M059J (cell line): ENCODE measurements at regions not wholly inside any gene's neighbourhood (a gene's known extent, or its start where the extent isn't known, plus 50 kb on each side); places are given as distances from the start of the nearest gene placed in this dataset.
"Not testable (repeated sequence)": the region's sequence is repeated elsewhere in the genome, so short reads cannot be mapped to it uniquely, and the experiment has no call there.

Experiments used
- DNase-seq: peaks from one replicate; pipeline ENCODE4 v3.0.0-alpha.2; 2012; ENCODE audit warnings: low read depth

DNA sequence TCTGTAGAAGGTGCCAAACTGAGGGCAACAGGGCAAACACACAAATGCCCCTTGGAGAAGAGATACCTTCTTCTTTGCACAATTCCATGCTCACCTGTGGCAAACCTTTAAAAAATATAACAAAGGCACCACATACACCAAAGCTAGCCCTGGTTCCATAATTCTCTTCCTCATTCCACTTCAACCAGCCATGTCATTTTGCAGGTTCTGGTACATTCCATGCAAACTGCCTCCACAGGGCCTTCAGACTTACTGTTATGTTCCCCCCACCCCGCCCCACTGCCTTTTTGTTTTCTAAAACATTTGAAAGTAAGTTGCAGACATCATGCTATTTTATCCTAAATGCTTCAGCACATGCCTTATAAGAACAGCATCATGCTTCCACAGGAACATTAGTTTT, 269.0 kb downstream of the NSUN3 start:
- no peak for DNase-seq

DNA sequence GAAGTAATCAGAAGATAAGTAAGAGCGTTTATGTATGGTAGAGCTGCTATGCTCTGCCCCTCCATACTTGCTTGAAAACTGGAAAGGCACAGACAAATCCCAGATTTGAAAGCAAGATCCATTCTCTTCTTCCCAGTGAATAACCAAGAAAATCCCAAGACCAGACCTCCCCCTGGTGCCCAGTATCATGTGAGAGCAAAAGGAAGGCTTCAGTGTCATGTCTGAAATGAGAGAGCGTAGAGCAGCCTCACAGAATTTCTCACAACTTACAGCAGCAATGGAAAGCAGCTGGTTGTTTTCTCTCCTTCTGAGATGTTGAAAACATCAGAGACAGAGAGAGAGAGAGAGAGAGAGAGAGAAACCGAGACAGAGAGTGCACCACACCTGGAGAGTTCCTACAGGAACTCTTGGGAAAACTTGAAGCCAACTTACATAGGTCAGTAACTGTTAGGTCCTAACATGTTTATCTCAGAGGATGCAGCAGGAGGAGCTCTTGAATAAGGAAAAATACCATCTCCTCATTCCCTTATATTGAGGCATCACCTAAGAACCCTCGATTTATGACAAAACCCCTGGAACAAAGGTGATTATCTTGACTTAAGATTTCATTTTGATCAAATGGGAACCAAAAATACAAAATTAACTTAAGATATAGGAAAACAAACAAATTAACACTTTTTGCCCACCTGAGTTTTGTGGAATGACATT, 273.3 kb downstream of the NSUN3 start:
- DNase-seq, result peak; percentile 21

DNA sequence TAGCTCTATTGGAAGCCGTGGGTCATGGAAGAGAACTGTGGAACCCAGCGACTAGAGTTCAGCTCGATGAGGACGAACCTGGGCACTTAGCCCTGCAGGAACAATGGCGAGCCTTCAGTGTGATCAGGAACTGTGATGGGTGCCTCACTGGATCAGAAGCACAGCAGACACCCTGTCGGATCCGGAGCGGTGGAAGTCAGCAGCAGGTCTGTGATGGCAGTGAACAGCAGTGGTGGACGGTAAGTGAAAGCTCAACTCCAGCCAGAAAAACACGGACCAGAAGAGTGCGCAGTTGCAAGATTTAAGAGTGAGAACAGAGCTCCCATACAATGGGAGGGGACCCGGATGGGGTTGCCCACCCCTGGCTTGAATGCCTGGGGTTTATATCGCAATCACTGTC, 282.2 kb downstream of the NSUN3 start:
- DNase-seq, result no peak

DNA sequence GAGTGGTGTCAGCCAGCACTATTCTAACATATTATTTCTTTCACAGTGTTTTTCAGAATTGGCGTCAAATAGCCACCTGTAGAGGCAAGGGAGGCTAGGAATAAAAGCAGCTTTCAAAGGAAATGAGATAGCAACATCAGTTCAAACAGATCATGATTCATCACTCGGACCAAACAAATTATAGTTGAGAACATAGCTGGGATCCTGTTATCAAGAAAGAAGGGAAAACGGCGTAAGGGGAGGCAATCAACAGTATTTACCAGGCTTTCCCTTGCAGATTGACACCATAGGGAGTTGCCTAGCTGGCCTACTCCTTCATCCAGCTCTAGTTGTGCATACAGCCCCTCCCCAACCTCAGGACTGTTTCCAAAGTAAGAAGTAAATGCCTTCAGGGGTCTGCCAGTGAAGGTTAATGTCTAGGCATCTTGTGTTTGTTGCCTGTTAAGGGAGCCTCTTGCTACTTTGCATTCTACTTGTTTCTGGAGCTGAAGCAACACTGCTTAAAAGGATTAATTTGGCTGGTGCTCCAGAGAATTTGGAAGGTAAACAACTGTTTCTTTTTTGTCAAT, 286.5 kb downstream of the NSUN3 start:
- no peak for DNase-seq

DNA sequence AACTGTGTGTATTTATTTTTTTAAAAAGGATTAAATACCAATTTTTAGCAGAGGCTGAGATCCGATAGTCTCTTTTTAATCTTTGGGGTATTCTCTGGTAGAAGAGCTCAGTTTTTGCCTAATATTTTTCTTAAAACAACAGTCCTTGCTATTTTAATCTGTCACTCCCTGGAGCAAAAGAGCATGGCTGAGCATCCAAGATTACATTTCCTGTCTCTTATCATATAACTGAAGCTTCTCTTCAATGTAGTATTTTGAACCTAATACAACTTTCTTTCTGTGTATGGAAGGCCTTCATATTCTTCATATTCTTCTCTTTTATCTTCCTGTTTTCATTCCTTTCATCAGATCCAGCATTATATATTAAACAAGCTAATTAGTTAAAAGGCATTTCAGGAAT, 293.7 kb downstream of the NSUN3 start:
- no peak for DNase-seq

DNA sequence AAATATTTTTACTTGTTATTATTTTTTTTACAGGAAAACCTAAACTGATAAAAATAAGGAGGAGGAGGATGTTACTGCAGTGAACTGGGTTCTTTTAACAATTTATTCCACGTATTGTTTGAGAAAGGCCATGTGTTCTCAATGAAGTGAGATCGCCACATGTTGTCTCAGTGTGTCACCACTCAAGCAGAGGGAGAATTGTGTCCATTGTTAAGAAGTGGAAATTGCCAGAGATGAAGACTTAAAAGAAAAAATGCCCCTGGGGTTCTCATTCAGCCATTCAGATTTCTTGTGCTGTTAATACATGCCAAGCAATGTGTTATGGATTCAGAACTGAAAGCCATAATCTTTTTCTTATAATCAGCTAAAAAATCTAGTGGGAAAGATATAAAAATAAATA, 297.1 kb downstream of the NSUN3 start:
- no peak for DNase-seq

DNA sequence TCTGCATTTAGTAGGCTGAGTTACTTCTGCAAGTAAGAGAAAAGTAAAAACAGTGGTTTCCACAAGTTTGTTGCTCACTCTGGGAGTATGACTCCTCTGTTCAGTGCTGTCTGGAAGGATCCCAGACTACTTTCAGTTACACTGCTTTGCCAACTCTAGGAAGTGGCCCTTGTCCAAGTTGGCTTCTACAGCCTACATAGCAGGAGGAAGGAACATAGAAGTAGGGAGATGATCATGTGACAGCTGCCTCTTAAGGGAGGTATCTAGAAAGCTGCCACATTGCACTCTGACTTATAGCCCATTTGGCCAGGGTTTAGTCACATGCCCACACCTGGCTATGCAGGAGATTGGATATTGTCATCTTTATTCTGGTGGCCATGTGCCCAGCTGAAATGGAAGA, 298.1 kb downstream of the NSUN3 start:
- peak; percentile 5 for DNase-seq

DNA sequence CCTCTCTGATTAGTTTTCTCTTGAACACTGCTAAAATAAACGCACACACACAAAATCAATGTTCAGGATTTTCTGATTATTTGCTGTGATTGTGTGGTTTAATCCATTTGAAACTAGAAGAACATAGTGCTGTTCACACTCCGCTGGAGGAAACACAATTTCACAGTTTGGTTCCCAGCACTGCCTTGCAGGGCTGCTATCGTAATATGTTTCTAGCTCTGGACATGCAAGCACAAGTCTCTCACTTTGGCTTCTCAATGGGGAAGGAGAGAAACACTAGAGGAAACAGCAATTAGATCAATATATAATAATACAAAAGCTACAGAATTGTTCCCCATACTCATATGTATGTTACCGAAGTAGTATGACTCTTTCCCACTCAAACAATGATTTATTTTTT, 299.5 kb downstream of the NSUN3 start:
- no peak for DNase-seq

DNA sequence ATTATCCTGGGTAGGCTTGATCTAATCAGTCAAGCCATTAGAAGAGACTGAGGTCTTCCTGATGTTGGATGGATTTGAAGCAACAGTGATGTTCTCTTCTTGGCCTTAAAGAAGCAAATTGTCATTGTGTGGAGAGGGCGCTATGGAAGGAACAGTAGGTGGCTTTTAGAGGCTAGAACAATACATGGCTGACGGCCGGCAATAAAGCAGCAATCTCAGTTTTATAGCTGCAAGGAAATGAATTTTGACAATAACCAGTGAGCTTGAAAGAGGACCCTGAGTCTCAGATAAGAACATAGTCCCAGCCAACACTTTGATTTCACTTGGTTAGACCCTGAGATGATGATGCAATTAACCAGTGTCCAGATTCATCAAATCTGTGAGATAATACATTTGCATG, 302.1 kb downstream of the NSUN3 start:
- DNase-seq, result no peak

DNA sequence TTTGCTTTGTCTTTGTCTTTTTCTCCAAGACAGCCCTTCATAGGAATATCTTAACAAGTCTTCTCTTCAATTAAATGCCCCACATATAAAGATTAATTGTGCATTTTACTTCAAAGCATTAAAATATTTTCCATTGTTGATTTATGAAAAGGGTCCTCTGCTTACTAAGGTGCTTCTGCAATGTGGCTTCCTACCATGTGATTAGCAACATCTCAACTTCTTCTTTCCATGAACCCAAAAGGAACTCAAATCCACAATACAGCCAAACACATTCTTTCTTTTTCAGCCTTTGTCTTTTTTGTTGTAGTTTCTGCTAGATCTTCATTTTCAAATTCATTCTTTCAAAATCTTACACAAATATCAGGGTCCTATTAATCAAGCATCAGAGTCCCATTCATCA, 309.2 kb downstream of the NSUN3 start:
- no peak for DNase-seq

DNA sequence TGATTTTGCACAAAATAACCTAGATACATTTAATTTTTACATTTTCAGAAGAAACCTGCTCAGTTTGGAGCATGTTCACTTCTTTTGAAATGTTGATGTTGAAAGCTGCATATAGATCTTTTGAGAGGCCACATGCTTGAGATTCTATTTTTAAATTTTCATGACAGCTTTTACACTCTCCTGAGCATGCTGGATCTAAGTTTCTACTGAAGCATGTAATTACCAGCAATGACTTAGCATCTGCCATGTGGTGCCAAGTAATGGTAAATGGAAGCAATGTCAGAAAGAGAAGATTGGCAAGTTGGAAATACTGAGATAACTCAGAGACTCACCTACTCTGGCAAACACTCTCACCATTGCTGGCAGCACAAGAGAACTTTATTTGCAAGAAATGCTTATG, 310.6 kb downstream of the NSUN3 start:
- DNase-seq, result no peak

DNA sequence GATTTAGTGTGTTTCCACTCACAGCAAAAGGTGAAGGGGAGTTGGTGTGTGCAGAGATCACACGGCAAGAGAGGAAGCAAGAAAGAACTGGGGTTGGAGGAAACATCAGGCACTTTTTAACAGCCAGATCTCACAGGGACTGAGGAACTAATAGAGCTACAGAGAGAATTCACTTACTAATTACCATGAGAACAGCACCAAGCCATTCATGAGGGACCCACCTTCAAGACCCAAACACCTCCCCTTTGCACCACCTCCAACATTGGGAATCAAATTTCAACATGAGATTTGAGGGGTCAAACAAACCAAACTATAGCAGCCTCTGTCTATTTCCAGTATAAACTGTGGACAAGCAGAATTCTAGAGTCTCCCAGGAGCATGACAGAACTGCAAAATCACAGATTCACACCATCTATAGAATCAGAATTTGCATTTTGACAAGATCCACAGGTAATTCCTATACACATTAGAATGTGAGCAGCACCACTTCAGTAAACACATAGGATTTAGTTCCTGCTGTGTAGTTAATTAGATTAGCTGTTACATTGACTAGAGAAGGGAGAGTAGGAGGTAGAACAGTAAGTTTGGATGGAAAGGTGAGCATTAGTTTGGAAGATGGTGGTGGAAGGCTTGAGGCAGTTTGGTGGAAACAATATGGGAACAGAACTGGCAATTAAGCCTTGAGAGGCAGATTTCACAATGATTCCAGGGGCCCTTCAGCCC, 311.7 kb downstream of the NSUN3 start:
- DNase-seq, result no peak

DNA sequence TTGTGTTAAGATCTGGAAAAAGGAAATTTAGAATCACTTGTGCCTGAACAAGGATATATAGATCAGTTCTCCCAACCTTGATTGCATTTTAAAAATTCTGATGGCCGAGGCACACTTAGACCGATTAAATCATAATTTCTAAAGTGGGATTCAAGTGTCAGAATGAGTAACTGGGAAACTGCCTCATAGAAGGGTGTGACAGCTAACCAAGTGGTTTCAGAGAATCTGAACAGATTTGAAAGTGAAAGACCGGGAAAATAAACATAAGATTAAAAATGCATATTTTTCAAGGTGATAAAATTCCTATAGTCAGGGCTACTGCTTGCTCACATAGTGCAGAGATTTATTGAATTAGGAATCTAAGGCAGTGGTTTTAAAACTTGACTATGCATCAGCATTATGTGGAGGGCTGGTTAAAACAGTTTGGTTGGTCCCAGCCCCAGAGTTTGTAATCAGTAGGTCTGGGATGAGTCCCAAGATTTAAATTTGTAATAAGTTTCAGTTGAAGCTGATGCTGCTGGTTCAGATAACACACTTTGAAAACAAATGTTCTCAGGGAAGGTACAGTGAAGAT, 314.3 kb downstream of the NSUN3 start:
- not testable (repeated sequence) for DNase-seq

DNA sequence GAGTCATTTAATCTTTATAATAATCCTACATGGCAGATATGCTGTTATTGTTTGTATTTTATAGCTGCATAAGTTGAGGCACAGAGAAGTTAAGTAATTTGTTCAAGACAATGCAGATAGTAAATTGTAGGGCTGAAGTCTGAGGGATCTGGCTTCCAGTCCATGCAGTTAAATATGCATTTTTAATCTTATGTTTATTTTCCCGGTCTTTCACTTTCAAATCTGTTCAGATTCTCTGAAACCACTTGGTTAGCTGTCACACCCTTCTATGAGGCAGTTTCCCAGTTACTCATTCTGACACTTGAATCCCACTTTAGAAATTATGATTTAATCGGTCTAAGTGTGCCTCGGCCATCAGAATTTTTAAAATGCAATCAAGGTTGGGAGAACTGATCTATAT, 315.0 kb downstream of the NSUN3 start:
- not testable (repeated sequence) for DNase-seq

DNA sequence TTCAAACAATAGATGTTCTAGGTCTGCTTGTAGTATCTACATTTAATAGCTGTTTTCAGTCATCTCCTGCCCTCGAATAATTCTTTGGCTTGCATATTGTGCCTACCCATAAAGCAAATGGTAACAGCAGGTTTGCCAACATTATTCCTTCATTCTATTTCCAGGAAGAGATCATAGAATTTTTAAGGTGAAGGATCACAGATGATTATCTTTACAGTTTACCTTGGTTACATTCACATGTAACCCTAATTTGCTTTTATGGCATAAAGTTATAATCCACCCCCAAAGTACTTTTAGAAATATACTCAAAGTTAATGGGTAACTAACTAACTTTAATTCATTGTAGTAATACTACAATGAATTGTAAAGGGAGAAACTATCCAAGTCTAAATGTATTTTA, 315.5 kb downstream of the NSUN3 start:
- no peak for DNase-seq

DNA sequence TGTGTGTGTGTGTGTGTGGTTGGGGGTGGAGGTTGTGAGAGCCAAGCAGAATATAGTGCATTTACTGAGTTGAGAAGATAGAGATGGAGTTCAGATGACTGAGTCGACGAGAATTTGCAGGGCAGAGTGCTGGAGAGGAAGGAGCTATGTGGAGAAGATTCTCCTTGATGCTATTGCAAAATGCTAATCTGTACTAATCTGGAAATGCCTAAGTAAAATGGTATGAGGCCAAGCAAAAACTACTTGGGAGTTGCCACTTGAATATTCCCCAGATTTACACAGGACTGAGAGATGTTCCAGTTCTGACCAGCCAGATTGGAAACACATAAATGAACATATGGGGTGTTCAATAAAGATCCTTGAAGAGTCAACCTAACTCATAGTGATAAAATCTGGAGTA, 316.4 kb downstream of the NSUN3 start:
- no peak for DNase-seq

DNA sequence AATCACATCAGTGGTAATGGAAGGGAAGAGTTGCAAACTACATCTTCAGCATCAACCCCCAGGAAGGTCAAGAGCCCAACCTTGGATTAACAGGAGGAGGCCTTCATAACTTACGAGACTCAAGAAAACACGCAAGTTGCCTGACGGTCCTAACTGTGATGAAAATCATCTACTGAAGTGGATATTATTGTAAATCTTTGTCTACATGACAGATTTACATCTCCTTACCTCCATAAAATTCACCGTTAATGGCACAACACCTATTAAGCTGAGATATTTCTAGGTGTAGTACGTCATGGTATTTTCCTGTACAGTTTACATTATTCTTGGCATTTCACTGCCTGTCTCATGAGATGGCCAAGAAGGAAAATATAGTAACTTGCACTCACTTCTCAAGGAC, 332.0 kb downstream of the NSUN3 start:
- no peak for DNase-seq

DNA sequence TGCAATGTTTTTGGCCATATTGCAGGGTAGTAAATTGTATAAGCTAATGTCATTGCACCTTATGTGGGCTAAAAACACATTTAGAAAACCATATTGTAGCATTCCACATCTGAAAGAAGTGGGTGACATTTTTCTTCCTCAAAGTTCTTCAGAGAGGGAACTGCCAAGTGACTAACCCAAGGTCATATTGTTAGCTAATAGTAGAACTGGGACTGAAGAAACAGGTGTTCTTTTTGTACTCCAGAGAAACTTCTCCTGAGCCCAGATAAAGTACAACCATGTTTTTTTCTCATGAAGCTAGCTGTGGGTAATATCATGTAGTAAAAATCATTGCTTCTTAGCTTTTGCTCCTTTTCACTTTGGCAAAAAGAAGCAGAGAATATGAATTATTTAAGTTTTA, 333.0 kb downstream of the NSUN3 start:
- DNase-seq, result no peak

DNA sequence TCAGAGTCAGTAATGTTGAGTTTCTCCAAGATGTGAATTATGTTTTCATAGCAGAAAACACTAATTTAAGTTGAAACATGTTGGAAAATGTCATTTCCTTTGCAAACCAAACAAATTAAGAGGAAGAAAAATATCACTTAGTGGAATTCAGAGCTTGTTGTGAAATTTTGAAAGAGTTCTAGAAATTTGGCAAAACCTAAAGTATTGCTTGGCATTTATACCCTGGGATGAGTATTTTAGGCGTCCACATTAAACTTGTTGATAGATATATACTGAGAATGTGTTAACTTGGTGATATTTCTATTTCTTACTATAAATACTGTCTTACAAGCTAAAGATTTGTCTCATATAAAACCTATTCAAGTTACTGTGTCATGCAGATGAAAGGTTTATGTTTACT, 335.2 kb downstream of the NSUN3 start:
- DNase-seq, result no peak

DNA sequence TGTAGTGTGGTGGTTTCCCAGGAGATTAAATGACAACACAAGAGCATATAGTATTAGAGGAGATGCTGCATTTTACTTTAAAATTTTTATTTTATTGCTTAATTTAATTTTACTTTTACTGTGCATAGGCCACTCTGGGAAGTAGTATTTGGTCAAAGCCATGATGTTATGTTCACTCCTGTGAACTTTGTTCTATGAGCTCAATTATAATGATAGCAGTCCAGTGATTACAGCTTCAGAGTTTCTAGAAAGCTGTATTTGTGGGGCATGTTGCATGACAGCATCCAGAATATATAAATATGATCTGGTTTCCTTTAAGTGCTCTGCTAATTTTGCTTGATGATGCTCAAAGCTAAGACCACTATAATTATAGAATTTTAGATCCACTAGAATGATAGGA, 338.6 kb downstream of the NSUN3 start:
- DNase-seq, result no peak

DNA sequence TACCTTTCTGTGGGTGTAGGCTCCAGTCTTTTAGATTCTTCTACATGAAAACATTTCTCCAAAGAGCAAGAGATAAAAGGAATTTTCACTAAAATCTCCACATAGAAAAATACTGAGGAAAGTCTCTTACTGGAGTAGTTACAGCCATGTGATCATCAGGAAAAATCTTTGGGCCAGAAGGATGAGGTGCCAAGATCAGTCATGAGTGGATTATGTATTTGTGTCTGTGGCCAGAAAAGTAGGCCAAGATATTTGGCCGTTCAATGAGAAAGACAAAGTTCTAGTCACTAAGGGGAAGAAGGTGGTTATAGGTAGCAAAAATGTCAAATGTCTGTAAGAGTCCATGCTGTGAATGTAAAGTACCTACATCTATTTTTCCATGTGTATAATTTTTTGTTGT, 339.3 kb downstream of the NSUN3 start:
- no peak for DNase-seq

DNA sequence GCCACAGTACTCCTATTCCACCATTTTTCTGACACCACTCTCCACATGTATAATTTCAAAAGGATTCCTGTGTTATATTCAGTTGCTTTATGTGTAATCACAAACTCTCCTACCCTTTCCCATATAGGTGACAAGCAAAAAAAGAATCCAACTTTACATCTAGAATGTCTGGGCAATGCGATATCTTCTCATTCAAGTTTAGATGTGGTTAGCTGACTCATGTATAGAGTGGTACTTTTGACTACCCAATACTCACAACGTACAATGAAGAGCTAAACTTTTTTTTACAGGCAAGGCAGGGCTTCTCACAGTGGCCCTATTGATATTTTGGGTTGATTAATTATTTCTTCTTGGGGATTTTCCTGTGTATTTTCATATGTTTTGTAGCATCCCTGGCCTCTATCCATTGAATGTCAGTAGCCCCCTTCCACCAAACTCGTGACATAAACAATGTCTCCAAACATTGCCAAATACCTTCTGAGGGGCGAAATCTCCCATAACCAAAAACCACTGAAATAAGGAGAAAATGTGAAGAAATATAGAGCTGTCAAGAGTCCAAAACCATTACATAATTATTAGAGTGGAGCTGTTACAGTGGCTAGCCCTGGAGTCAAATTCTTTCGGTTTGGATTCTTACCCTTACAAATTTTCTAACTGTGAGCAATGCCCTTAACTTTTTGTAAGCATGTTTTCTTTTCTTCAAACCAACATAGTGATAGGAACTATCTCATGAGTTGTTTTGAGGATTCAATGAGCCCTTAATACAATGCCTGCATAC, 342.6 kb downstream of the NSUN3 start:
- DNase-seq, result peak; percentile 6
